ENCODE measurements at regions not wholly inside any gene's neighbourhood (a gene's known extent, or its start where the extent isn't known, plus 50 kb on each side); places are given as distances from the start of the nearest gene placed in this dataset.

- TF ChIP-seq, protein P1, sequence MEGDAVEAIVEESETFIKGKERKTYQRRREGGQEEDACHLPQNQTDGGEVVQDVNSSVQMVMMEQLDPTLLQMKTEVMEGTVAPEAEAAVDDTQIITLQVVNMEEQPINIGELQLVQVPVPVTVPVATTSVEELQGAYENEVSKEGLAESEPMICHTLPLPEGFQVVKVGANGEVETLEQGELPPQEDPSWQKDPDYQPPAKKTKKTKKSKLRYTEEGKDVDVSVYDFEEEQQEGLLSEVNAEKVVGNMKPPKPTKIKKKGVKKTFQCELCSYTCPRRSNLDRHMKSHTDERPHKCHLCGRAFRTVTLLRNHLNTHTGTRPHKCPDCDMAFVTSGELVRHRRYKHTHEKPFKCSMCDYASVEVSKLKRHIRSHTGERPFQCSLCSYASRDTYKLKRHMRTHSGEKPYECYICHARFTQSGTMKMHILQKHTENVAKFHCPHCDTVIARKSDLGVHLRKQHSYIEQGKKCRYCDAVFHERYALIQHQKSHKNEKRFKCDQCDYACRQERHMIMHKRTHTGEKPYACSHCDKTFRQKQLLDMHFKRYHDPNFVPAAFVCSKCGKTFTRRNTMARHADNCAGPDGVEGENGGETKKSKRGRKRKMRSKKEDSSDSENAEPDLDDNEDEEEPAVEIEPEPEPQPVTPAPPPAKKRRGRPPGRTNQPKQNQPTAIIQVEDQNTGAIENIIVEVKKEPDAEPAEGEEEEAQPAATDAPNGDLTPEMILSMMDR (IDR thresholded peaks at IDR 0.05; ENCODE audit: extremely low read depth in 1 of 2, insufficient read depth in 1 of 2, low read depth in 1 of 2, low read length in 2 of 2): no peak
- TF ChIP-seq MAX (IDR thresholded peaks at IDR 0.05; ENCODE audit: insufficient read depth, insufficient read length): no peak
Measured at GRCh38 chr5:4575608-4576007, 564.5 kb upstream of the ADAMTS16 start.
